ENCODE measurements at regions not wholly inside any gene's neighbourhood (a gene's known extent, or its start where the extent isn't known, plus 50 kb on each side); places are given as distances from the start of the nearest gene placed in this dataset.
"Not testable (repeated sequence)": the region's sequence is repeated elsewhere in the genome, so short reads cannot be mapped to it uniquely, and the experiment has no call there.

DNA sequence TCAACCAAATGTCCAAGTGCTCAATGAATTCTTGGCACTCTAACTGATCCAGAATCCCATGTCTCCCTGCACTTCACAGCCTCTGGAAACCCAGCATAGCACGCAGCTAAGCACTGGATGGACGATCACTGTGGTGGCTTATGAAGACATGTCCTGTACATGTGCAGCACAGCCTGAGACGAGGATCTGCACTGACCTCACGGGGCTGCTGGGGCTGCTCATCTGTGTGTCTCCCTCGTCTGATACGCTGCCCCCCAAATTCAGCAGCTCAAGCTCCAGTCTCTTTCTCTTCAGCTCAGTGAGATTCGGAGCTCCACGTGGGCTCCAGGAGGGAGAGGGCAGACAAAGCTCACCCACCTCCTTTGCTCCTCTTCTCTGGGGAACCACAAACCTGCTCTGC lies 126.9 kb downstream of the CPZ start:
- in situ Hi-C loops (cut with HindIII; ENCODE audit: low pct_unique_long_range_greater_than_20kb, low sequenced_read_pairs) (no loop called here), intact Hi-C loops (cut with micrococcal nuclease; ENCODE audit: unreplicated experiment) (no loop called here)
- TF ChIP-seq, protein P1, sequence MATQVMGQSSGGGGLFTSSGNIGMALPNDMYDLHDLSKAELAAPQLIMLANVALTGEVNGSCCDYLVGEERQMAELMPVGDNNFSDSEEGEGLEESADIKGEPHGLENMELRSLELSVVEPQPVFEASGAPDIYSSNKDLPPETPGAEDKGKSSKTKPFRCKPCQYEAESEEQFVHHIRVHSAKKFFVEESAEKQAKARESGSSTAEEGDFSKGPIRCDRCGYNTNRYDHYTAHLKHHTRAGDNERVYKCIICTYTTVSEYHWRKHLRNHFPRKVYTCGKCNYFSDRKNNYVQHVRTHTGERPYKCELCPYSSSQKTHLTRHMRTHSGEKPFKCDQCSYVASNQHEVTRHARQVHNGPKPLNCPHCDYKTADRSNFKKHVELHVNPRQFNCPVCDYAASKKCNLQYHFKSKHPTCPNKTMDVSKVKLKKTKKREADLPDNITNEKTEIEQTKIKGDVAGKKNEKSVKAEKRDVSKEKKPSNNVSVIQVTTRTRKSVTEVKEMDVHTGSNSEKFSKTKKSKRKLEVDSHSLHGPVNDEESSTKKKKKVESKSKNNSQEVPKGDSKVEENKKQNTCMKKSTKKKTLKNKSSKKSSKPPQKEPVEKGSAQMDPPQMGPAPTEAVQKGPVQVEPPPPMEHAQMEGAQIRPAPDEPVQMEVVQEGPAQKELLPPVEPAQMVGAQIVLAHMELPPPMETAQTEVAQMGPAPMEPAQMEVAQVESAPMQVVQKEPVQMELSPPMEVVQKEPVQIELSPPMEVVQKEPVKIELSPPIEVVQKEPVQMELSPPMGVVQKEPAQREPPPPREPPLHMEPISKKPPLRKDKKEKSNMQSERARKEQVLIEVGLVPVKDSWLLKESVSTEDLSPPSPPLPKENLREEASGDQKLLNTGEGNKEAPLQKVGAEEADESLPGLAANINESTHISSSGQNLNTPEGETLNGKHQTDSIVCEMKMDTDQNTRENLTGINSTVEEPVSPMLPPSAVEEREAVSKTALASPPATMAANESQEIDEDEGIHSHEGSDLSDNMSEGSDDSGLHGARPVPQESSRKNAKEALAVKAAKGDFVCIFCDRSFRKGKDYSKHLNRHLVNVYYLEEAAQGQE (IDR thresholded peaks at IDR 0.05; ENCODE audit: insufficient read depth in 1 of 2, low read depth in 2 of 2, low read length in 1 of 2) = no peak
- TF ChIP-seq SIN3A (IDR thresholded peaks at IDR 0.05; ENCODE audit: borderline replicate concordance, insufficient read depth, low read depth, low read length) (no peak), POLR2AphosphoS5 (IDR thresholded peaks at IDR 0.05; ENCODE audit: low read depth, low read length) (no peak), TCF7L2 (IDR thresholded peaks at IDR 0.05; ENCODE audit: low read depth, low read length) (no peak)
- TF ChIP-seq, protein P2, sequence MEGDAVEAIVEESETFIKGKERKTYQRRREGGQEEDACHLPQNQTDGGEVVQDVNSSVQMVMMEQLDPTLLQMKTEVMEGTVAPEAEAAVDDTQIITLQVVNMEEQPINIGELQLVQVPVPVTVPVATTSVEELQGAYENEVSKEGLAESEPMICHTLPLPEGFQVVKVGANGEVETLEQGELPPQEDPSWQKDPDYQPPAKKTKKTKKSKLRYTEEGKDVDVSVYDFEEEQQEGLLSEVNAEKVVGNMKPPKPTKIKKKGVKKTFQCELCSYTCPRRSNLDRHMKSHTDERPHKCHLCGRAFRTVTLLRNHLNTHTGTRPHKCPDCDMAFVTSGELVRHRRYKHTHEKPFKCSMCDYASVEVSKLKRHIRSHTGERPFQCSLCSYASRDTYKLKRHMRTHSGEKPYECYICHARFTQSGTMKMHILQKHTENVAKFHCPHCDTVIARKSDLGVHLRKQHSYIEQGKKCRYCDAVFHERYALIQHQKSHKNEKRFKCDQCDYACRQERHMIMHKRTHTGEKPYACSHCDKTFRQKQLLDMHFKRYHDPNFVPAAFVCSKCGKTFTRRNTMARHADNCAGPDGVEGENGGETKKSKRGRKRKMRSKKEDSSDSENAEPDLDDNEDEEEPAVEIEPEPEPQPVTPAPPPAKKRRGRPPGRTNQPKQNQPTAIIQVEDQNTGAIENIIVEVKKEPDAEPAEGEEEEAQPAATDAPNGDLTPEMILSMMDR (IDR thresholded peaks at IDR 0.05) = no peak
- no peaks in the 10 kb centered on the region for H3K36me3 ChIP-seq (ENCODE audit: control insufficient read depth, insufficient read depth, low read length)
- H3K27me3 ChIP-seq (ENCODE audit: control insufficient read depth, insufficient read depth, low read length) = peaks cover 3% of the 10 kb centered on the region; the same call in 1 of the 2 replicates
- no TSS peak for BruUV-seq (replicated peaks)
- 0 out of 2 replicates have a peak, but pooled peaks cover 5% of the 10 kb centered on the region for H3K9me3 ChIP-seq (ENCODE audit: control insufficient read depth, insufficient read depth, low read depth, low read length)
- no peaks in the 10 kb centered on the region for H3K4me1 ChIP-seq (ENCODE audit: control insufficient read depth, insufficient read depth, low read length)
- ChIA-PET CTCF (no interaction called here), POLR2A (no interaction called here)
- H3K27ac ChIP-seq (ENCODE audit: low read length) = no peak overlapping the region
- no peak for ATAC-seq
- no peak overlapping the region for H3K4me3 ChIP-seq (ENCODE audit: low read depth in 2 of 2, low read length in 2 of 2)
- DNase-seq (ENCODE audit: low read depth, low spot score) = no peak

- H3K27me3 ChIP-seq (ENCODE audit: control insufficient read depth, insufficient read depth, low read length); ATAC-seq; DNase-seq (ENCODE audit: low read depth, low spot score); in situ Hi-C loops (cut with HindIII; ENCODE audit: low pct_unique_long_range_greater_than_20kb, low sequenced_read_pairs); BruUV-seq (replicated peaks); H3K4me3 ChIP-seq (ENCODE audit: low read depth in 2 of 2, low read length in 2 of 2); H3K9me3 ChIP-seq (ENCODE audit: control insufficient read depth, insufficient read depth, low read depth, low read length); CTCF ChIA-PET; H3K27ac ChIP-seq (ENCODE audit: low read length); intact Hi-C loops (cut with micrococcal nuclease; ENCODE audit: unreplicated experiment); H3K36me3 ChIP-seq (ENCODE audit: control insufficient read depth, insufficient read depth, low read length); H3K4me1 ChIP-seq (ENCODE audit: control insufficient read depth, insufficient read depth, low read length); POLR2A ChIA-PET: not testable (repeated sequence)
Measured at GRCh38 chr4:8717470-8717869, 124.9 kb downstream of the CPZ start.

DNA sequence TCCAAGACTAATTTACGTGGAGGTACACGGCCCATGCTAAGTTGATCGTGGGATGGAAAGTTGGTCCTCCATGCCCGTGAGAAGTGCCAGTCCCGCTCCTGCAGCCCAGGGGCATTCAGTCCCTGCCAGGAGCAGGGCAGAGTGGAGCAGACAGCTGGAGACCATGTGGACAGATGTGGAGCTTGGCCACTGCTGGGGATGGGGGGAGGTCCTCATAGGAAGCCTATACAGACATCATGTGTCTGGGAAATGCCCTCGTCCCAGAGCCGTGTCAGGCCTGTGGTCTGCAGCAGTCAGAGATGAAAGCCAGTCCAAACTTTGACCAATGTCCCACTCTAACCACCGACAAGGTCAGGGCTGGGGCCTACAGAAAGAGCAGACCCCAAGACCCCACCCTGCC lies 118.4 kb downstream of the CPZ start:
- in situ Hi-C loops (cut with HindIII; ENCODE audit: low pct_unique_long_range_greater_than_20kb, low sequenced_read_pairs) (no loop called here), intact Hi-C loops (cut with micrococcal nuclease; ENCODE audit: unreplicated experiment) (no loop called here)
- H3K36me3 ChIP-seq (ENCODE audit: control insufficient read depth, insufficient read depth, low read length) = no peaks in the 10 kb centered on the region
- no peak for TF ChIP-seq SIN3A (IDR thresholded peaks at IDR 0.05; ENCODE audit: borderline replicate concordance, insufficient read depth, low read depth, low read length)
- TF ChIP-seq, protein P1 (IDR thresholded peaks at IDR 0.05; ENCODE audit: insufficient read depth in 1 of 2, low read depth in 2 of 2, low read length in 1 of 2) = no peak
- no peak for TF ChIP-seq POLR2AphosphoS5 (IDR thresholded peaks at IDR 0.05; ENCODE audit: low read depth, low read length)
- TF ChIP-seq, protein P2 (IDR thresholded peaks at IDR 0.05) = no peak
- TF ChIP-seq TCF7L2 (IDR thresholded peaks at IDR 0.05; ENCODE audit: low read depth, low read length) = no peak
- ChIA-PET POLR2A (no interaction called here), CTCF (no interaction called here)
- no peak overlapping the region for H3K4me3 ChIP-seq (ENCODE audit: low read depth in 2 of 2, low read length in 2 of 2)
- peaks cover 5% of the 10 kb centered on the region; the same call in 1 of the 2 replicates for H3K9me3 ChIP-seq (ENCODE audit: control insufficient read depth, insufficient read depth, low read depth, low read length)
- no peaks in the 10 kb centered on the region; the same call in 1 of the 2 replicates for H3K27me3 ChIP-seq (ENCODE audit: control insufficient read depth, insufficient read depth, low read length)
- BruUV-seq (replicated peaks) = no TSS peak
- H3K4me1 ChIP-seq (ENCODE audit: control insufficient read depth, insufficient read depth, low read length) = no peaks in the 10 kb centered on the region
- ATAC-seq (no peak), DNase-seq (ENCODE audit: low read depth, low spot score) (no peak)
- no peak overlapping the region for H3K27ac ChIP-seq (ENCODE audit: low read length)
